Thoracic aorta (tissue), 2 donors: ENCODE measurements at regions not wholly inside any gene's neighbourhood (a gene's known extent, or its start where the extent isn't known, plus 50 kb on each side); places are given as distances from the start of the nearest gene placed in this dataset.
"Not testable (repeated sequence)": the region's sequence is repeated elsewhere in the genome, so short reads cannot be mapped to it uniquely, and the experiment has no call there.

ENCODE experiments used
- ATAC-seq: fragments of 150-250 bp; one replicate; pipeline ENCODE4 v1.8.0; 2017; ENCODE audit warnings: low read depth; ENCODE audit not compliant: insufficient number of reproducible peaks, low FRiP score
- DNase-seq: peaks from one replicate; pipeline ENCODE4 v3.0.0-alpha.2; 2020; ENCODE audit warnings: low spot score
- H3K27ac ChIP-seq, 2 donors: fragments of 200-600 bp; sonication (generic); 1 replicate in 1 of 2; 2 replicates in 1 of 2; pipeline ENCODE4 v1.5.1; 2016; ENCODE audit warnings: mild to moderate bottlenecking in 2 of 2, moderate library complexity in 2 of 2
- H3K27me3 ChIP-seq: fragments of 200-600 bp; sonication (generic); replicated peaks from 2 replicates; pipeline ENCODE4 v1.6.0; 2016; ENCODE audit warnings: mild to moderate bottlenecking; ENCODE audit not compliant: insufficient read depth
- H3K36me3 ChIP-seq: fragments of 200-600 bp; sonication (generic); one replicate; pipeline ENCODE4 v1.5.1; 2016
- H3K4me1 ChIP-seq, 2 donors: fragments of 200-600 bp; sonication (generic); 1 replicate in 1 of 2; 2 replicates in 1 of 2; pipeline versions ENCODE4 v1.5.1 to v1.6.0; 2016; ENCODE audit warnings: low read depth in 2 of 2, mild to moderate bottlenecking in 1 of 2; ENCODE audit not compliant: control insufficient read depth in 1 of 2
- H3K4me3 ChIP-seq: fragments of 200-600 bp; sonication (generic); 2 replicates; pipeline ENCODE4 v1.5.1; 2016; ENCODE audit warnings: mild to moderate bottlenecking
- H3K9me3 ChIP-seq: fragments of 200-600 bp; sonication (generic); 2 replicates; pipeline ENCODE4 v1.5.1; 2016
- TF ChIP-seq, protein P1 (sequence below): fragments of 200-600 bp; sonication (generic); IDR thresholded peaks from one replicate; pipeline ENCODE4 v1.5.1; 2019; ENCODE audit warnings: antibody characterized with exemption

DNA sequence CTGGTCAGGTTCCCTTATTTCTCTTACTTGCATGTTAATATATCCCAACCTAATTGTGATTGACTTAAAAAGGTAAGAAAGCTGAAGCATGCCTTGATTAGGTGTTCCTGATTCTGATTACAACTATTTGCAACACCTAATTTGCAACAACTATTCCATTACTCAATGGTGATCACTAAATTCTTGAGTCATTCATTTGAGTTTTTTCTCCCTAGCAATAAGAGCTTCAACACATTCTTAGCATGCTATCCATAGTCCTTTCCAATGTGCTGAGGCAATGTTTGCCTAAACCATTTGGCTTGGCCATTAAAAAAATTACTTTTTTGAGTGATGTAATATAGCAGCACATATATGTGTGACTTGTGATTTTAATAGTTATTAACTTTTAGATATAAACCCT lies 851.4 kb downstream of the TRAM1L1 start:
- Histone ChIP-seq H3K4me1 (no peaks in the 10 kb centered on the region), H3K27ac (no peak overlapping the region), H3K27me3 (no peaks in the 10 kb centered on the region), H3K9me3 (no peaks in the 10 kb centered on the region), H3K36me3 (no peaks in the 10 kb centered on the region), H3K4me3 (no peak overlapping the region)
- DNase-seq (no peak), ATAC-seq (no peak)
- TF ChIP-seq, protein P1, sequence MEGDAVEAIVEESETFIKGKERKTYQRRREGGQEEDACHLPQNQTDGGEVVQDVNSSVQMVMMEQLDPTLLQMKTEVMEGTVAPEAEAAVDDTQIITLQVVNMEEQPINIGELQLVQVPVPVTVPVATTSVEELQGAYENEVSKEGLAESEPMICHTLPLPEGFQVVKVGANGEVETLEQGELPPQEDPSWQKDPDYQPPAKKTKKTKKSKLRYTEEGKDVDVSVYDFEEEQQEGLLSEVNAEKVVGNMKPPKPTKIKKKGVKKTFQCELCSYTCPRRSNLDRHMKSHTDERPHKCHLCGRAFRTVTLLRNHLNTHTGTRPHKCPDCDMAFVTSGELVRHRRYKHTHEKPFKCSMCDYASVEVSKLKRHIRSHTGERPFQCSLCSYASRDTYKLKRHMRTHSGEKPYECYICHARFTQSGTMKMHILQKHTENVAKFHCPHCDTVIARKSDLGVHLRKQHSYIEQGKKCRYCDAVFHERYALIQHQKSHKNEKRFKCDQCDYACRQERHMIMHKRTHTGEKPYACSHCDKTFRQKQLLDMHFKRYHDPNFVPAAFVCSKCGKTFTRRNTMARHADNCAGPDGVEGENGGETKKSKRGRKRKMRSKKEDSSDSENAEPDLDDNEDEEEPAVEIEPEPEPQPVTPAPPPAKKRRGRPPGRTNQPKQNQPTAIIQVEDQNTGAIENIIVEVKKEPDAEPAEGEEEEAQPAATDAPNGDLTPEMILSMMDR: no peak

DNA sequence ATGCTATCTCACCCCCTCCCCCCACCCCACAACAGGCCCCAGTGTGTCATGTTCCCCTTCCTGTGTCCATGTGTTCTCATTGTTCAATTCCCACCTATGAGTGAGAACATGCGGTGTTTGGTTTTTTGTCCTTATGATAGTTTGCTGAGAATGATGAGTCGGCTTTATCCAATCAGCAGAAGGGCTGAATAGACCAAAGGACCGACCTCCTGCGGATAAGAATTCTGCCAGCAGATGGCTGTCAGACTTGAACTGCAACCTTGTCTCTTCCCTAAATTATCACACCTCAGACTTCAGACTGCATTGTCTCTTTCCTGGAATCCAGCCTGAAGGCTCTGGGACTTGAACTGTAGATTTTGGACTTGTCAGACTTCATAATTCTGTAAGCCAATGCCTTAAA lies 853.4 kb downstream of the TRAM1L1 start:
- H3K36me3 ChIP-seq, H3K4me1 ChIP-seq, H3K27ac ChIP-seq, ATAC-seq, H3K4me3 ChIP-seq, DNase-seq, H3K9me3 ChIP-seq, H3K27me3 ChIP-seq: not testable (repeated sequence)

DNA sequence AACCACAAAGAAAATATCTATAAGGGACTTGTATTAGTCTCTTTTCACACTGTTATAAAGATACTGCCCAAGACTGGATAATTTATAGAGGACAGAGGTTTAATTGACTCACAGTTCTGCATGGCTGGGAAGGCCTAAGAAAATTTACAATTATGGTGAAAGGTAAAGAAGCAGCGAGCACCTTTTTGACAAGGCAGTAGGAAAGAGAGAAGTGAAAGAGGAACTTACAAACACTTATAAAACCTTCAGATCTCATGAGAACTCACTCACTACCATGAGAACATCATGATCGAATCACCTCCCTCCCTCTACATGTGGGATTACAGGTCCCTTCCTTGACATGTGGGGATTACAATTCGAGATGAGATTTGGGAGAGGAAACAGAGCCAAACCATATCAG lies 856.0 kb downstream of the TRAM1L1 start:
- no peak overlapping the region for H3K4me3 ChIP-seq
- TF ChIP-seq, protein P1: no peak
- no peaks in the 10 kb centered on the region for H3K27me3 ChIP-seq
- no peaks in the 10 kb centered on the region for H3K9me3 ChIP-seq
- no peak for DNase-seq
- H3K4me1 ChIP-seq: no peaks in the 10 kb centered on the region
- no peak overlapping the region for H3K27ac ChIP-seq
- ATAC-seq: no peak
- no peaks in the 10 kb centered on the region for H3K36me3 ChIP-seq

DNA sequence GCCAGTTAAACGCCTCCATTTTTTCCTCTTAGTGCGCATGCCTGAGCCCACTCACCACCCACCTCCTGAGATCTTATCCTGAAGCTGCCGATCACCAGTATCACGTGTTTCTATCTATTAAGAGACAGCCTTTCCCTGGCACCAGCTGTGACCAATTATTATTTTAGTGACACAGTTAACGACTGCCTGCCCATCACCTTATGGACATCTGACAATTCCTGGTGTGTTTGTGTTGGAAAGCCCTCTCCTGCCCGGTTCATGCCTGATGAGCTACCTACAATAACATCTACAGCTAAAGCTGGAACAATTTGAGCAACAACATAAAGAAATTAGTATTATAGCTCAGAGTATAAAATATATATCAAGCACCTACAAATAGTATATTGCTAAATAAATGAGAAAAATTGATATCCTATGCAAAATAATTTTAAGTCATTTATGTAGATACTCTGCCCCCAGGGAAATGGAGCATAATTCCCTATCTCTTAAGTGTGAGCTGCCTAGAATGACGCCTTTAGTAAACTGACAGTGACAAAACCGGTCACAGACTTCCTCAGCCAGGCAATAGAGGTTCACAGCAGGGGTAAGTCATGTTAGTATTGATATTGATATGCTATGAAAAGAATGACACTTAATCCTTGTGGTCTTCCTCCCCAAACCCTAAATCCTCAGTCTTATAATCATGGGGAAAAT lies 862.2 kb downstream of the TRAM1L1 start:
- no peak overlapping the region for H3K4me3 ChIP-seq
- no peaks in the 10 kb centered on the region for H3K4me1 ChIP-seq
- DNase-seq (no peak), ATAC-seq (no peak)
- H3K27ac ChIP-seq: no peak overlapping the region
- H3K27me3 ChIP-seq: no peaks in the 10 kb centered on the region
- H3K9me3 ChIP-seq: no peaks in the 10 kb centered on the region
- H3K36me3 ChIP-seq: no peaks in the 10 kb centered on the region
- TF ChIP-seq, protein P1: no peak

DNA sequence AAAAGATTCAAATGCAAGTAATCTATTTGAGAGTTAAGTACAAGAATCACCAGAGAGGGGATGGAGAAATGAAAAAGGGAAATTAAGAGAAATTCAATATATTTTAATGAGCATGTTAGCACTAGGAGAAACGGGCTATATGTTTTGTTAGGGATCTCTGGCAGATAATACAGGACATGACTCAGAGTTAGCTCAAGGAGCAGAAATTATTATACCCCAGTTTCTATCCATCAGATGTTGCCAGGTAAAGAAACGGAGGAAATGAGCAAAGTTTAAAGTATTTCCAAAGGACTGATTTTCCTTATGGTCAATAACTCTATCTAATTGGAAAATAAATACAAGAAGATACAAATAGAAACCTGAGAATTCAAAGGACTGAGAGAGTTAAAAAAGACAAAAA lies 867.6 kb downstream of the TRAM1L1 start:
- DNase-seq (no peak), ATAC-seq (no peak)
- Histone ChIP-seq H3K36me3 (no peaks in the 10 kb centered on the region), H3K4me3 (no peak overlapping the region), H3K4me1 (no peaks in the 10 kb centered on the region), H3K27me3 (no peaks in the 10 kb centered on the region), H3K9me3 (no peaks in the 10 kb centered on the region), H3K27ac (no peak overlapping the region)
- TF ChIP-seq, protein P1: no peak

DNA sequence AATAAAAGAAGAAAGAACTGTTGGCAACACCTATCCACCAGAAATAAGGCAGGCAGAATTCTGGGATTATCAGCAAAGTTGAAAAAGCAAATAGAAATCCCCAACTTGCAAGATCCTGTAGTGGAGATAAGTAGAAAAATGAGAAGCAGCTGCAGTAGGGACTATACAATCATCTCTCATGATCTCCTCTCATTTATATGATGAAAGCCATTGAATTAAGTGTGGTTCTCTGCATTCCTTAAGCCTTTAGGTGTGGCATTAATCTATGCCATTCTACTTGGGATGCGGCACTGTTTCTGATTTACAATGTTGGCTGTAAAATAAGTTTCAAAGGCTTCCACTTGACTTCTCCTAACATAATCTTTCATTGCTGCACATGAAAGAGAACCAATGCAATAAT lies 869.8 kb downstream of the TRAM1L1 start:
- Histone ChIP-seq H3K9me3 (no peaks in the 10 kb centered on the region), H3K27ac (no peak overlapping the region), H3K4me1 (no peaks in the 10 kb centered on the region), H3K4me3 (no peak overlapping the region), H3K27me3 (no peaks in the 10 kb centered on the region), H3K36me3 (no peaks in the 10 kb centered on the region)
- TF ChIP-seq, protein P1: no peak
- DNase-seq (no peak), ATAC-seq (no peak)
